HG03280 (cell line): ENCODE measurements at regions not wholly inside any gene's neighbourhood (a gene's known extent, or its start where the extent isn't known, plus 50 kb on each side); places are given as distances from the start of the nearest gene placed in this dataset.
"Not testable (repeated sequence)": the region's sequence is repeated elsewhere in the genome, so short reads cannot be mapped to it uniquely, and the experiment has no call there.

Source experiments
- ATAC-seq: cut with Tn5 transposase; IDR thresholded peaks from one replicate; pipeline ENCODE4 v1.9.1; 2021; ENCODE audit warnings: mild to moderate bottlenecking, moderate library complexity; ENCODE audit not compliant: unreplicated experiment

DNA sequence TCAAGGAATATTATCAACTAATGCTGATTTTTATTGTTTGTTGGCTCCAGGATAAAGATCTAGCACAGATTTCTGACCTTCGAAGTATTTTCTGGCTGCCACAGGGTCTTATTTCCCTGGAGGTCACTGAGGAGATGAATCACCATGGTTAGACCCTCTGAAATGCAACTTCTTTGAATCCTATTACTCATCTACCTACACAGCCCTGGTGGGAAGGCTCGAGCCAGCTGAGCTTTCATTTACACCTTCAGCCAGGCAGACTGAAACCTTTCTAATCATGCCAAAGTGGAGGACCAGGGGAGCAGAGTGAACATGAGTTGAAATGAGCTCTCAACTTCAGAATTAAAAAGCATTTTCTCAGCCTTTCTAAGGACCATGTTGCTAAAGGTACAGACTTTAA lies 130.5 kb downstream of the SMIM20 start:
- no peak for ATAC-seq

DNA sequence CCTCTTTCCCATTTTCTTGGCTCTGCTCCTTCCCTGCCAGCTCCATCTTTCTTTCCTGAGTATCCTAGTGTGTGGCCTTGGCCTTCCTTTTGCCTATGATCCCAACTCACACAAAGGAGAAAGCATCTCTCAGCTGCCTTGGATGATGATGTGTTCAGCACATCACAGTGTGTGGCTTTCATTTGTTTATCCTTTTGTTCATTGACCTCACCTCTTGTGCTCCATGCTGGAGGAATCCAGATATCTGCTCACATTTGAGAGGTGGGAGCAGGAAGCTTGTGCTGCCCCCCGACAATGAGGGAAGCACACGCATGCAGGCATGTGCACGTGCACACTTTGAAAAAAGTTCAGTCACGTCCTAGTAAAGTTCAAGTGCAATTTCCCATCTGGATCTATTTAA lies 131.0 kb downstream of the SMIM20 start:
- ATAC-seq, result no peak

DNA sequence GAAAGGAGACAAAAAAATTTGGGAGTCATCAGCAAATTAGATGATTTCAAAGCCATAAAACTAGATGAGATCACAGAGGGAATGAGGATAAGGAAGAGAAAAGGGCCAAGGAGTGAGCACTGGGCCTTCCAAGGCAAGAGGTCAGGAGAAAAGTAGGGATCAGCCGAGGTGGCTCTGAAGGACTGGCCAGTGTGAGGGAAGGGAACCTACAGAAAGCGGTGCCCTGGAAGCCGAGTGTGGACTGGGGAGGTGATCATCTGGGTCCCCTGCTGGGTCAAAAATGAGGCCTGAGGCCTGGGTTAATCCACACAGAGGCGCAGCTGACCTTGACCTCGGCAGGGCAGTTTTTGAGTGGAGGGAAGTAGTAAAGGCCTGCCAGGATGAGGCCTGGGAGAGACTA lies 133.8 kb downstream of the SMIM20 start:
- ATAC-seq, result no peak

DNA sequence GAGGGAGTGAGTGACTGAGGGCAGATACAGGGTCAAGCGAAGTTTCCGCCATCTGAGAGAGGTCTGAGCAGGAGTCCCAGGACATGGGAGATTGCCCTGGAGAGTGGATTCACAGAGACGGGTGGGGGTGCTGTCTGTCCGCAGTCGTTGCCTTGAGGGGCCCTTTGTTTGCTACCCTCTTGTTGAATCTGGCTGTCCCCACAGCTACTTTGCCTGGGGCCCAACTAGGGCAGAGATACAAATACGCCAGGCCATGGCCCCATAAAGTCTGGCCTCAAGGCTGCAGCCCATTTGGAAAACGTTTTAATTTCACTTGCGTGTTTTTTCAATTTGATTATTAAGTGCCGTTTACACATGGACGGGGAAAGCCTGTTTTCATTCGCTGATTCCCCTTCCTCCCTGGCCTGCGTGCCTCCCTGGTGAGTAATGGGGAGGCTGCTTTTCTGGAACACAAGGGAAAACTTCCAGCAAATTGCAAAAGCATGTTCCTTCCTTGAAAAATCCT lies 134.4 kb downstream of the SMIM20 start:
- no peak for ATAC-seq

DNA sequence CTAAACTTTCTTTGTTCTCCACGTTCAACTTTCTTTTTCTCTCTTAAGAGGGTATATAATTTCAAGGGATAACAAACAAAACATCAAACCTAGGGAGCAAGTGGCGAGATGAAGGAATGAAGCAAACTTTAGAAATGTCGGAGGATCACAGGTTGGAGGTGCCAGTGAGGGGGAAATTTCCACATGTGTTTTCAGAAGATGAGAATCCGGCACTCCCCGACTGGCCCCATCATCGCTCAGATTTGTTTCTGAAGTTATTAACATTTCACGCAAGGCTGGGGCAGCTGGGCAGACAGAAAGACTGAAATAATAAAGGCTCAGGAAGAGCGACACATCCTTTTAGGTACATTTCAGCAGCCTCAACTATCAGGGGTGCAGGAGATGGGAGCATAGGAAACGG lies 134.9 kb downstream of the SMIM20 start:
- no peak for ATAC-seq

DNA sequence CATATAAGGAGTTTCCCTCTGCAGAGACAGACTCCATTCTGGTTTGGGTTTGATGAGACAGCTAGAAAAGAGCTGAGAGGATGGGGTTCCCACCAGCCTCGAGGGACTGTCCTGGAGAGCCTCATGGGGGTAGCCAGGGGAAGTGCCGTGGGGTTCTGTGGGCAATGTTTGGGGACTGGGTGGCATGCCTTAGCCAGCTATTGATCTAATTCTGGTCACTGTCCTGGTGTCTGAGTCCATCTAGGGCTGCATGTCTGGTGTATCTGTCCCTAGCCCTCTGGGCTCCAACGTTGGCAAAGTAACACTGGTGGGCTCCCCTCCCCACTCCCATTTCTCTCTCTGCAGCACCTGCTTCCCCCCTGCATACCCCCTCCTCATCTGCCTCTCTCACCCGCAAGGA lies 135.4 kb downstream of the SMIM20 start:
- ATAC-seq, result no peak

DNA sequence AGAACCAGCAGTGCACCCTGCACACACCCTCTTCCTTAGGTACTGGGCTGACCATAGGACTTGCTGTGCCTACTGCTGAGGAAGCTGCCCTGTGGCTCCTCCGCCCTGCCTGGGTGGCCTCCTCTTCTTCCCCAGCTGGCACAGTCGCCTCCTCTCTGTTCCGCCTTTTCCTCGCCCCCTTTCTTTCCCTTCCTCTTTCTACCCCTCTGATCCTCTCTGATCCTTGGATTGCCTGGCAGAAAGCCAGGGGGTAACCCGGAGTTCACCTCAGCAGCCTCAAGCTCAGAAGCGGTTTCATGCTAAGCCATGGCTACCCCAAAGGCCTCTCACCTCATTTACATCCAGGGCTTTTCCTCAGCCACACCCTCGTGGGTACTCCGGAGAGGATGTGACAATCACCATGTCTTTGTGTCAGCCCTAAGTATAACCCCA lies 136.2 kb downstream of the SMIM20 start:
- ATAC-seq, result no peak

DNA sequence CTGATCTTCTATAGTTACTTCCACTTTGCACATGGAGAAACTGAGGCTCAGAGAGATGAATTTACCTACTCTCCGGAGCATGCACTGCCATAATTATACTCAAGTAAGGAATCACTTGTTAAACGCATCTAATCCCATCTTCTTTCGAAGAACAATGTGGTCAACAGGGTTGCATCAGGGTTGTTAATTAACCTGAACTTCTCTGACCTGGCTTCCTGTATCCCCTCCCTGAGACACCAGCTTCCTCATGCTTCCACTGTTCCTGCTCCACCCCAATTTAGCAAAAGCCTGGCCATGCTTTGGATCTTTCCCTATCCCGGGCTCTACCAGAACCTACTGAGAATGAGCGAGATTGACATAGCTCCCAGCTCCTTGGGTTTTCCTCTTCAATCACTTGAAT lies 136.7 kb downstream of the SMIM20 start:
- no peak for ATAC-seq

DNA sequence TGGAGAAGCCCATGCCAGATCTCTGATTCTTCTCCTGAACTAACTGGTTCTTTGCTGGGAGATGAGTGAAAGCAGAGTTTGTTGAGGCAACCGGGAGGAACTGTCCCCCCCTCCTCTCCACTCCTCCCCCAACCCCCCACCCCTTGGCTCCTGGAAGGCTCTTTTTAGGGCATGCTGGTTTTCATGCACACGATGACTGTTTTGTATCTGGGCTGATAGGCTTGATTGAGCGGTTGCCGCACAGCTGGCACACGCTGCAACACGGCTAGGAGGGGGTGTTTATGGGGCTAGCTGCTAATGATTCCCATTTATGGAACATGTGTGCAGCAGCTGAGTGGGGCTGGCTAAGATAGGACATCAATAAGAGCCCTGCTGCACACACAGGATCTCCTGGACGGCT lies 137.2 kb downstream of the SMIM20 start:
- no peak for ATAC-seq

DNA sequence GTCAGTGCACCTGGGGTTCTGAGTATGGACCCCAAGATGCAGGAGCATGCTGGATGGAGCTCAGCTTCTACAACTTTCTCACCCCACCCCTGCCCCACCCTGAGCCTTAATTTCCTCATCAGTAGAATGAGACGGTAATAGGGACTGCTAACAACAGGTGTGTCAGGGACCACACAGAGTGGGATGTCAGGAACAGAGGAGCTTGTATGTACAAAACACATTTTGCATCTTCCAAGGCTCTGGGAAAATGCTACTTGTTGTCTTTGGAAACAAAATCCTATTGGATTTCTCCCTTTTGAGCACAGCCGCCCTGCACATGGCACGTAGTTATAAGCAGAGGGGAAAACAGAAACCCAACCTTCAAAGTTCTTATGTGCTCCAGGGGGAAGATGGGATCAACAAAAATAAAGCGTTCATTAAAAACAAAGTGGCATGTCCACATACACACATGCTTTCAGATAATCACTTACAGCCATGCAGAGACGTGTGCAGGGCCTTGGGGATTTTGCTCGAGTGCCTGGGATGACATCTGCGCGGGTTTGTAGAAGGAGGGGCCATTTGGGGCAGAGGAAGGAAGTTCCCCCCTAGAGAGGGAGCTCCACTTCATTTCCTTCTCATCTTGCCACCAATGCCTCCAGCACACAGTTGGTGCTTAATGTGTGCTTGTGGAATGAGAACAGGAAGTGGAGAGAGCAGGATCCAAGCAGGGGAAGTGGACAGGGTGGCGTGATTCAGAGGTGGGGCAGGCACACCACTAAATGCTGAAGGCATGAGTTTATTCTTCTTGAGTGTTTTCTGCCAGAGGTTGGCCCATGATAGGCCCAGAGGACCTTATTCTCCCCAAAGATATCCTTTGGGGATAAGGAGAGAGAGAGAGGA lies 138.9 kb downstream of the SMIM20 start:
- ATAC-seq, result no peak

DNA sequence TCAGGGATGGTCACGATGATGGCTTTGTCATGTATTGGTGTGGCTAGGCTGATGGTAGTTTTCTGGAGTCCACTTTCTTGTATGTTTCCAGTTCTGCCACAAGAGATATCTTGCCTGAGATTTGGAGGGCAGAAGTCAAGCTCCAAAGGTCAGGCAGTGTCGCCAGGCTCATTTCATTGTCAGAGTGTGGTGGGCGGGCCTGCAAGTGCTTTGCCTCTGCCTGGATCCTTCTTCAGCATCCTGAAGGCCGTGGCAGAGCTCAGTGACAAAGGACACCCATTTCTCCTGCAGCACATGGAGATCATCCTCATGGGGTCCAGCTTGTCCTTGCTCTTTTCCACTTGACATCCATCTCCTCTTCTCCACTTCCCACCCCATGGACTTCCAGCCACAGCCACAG lies 139.7 kb downstream of the SMIM20 start:
- ATAC-seq, result no peak

DNA sequence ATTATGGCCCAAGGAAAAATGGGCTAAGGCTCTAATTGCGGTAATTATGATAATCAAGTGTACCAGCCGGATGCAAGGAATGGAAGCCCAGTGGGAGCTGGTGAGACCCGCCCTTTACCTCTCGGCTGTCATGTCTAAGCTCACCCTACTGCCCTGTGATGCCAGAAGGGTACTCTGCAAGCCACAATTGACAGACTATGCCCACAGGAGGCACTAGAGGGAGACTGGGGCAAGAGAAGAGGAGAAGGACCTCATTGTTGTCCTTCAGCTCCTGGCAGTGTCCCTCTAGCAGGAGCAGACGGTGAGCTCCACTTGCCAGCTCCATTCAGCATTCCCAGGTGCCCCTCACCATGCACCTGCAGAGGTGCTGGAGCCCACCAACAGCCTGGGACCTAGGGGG lies 141.8 kb downstream of the SMIM20 start:
- no peak for ATAC-seq

DNA sequence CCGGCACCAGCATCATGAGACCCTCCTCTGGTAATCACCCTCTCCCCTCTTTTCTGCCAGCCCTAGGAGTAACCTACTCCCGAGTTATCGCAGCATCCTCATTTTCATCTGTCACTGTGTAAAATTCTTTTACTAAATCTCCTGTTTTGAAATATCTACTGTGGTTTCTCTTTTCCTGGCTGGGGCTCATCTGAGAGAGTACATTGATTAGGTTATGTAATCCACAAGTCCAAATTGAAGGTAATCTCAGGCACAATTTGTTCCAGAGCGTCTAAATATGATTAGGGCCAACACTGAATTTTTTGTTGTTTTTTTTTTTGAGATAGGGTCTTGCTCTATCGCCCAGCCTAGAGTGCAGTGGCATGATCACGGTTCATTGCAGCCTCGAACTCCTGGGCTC lies 142.4 kb downstream of the SMIM20 start:
- ATAC-seq, result no peak

DNA sequence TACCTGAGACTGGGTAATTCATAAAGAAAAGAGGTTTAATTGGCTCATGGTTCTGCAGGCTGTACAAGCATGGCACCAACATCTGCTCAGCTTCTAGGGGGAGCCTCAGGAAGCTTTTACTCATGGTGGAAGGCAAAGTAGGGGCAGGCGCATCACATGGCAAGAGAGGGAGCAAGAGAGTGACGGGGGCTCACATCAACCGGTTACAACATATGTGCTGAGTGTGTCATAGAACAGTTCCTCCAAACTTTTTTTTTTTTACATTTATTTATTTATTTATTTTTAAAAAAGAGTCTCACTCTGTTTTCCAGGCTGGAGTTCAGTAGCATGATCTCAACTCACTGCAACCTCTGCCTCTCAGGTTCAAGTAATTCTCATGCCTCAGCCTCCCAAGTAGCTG lies 143.8 kb downstream of the SMIM20 start:
- ATAC-seq, result not testable (repeated sequence)

DNA sequence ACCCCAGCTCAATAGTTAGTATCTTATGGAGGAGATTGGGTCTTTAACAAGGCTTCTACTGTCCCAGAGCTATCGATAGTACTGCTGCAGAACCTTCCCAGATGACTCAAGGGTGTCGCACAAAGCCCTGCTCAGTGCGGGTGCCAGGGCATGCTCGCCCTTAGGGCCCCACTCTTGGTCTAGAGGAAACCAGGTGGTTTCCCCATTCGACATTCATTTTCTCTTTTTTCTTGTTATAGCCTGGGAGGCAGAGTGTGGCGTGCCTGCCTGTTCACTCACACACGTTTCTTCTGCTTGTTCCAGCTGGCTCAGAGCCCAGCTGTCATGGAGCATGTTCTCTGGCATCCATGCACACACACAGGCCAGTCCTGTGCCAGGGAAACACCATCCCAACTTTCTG lies 144.5 kb downstream of the SMIM20 start:
- ATAC-seq, result peak; percentile 78

DNA sequence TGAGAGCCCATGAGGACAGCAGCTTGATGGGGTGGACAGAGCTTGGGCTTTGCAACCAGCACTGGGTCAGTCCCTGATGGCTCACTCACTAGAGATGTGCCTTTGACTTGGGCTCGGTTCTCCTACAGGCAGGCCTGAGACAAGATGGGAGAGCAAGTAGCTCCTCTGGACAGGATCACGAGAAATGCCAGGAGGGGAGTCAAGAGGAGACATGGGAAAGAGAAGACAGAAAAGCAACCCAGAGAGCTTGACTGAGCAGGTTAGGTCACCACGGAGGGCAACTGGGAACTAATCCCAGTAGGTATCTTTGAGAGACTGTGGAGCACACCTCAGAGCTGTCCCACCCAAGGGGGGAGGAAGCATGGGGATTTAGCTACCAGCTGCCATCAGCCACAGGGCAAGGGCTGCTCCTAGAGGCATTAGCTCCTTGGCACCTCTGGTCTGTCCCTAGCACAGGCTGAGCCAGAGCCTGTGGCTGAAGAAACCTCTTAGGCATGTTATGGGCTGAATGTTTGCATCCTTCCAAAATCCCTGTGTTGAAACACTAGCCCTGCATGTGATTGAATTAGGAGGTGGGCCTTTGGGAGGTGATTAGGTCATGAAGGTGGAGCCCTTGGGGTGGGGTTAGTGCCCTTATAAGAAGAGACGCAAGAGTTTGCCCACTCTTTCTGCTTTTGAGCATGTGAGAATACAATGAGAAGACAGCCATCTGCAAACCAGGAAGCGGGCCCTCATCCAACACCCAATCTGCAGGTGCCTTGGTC lies 145.6 kb downstream of the SMIM20 start:
- no peak for ATAC-seq

DNA sequence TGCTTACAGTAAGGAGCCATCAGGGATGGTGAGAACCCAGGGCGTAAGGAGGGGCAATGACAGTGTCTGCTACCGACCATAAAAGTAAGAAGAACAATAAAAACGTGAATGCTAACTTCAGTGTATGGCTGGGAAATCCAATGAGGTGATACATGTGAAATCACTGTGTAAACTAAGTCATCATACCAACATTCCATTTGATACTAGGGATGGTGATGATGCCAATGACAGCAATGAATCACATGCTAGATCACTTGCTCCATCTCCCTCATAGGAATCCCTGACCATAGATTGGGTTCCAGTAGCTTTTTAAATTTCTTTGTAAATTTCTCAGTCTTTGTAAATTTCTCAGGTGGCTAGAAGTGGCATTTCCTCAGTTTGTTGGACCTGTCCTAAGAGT lies 146.3 kb downstream of the SMIM20 start:
- no peak for ATAC-seq

DNA sequence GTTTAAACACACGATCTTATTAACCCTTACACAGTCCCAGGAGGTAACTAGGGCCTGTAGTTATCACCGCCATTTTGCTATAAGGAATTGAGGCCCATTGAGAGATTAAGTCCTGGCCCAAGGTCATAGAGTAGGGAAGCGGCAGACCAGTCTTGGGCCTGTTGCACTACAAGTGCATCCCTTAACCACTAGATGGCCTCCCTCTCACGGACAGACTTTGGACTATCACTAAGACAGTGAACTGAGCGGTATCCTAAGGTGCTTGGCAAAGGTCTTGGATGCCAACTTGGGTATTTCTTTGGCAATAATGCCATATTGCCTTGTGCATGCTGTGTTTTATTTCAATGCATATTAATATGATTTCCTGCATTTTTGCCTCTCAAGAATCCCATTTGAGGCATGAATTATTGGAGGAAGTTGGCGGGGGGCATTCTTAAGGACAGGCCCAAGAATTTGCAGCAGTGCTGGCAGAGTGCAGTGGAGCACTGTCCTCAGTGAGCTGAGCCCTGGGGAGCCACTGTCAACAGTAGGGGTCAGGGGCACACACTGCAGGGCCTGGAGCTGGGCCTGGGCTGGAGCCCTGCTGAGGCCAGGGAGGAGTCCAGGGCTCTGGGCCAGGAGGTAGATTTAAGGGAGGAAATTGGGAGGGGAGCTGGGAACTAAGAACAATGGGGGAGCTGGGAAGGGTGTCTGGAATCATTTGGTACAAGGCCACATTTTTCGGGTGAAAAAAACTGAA lies 147.4 kb downstream of the SMIM20 start:
- no peak for ATAC-seq

DNA sequence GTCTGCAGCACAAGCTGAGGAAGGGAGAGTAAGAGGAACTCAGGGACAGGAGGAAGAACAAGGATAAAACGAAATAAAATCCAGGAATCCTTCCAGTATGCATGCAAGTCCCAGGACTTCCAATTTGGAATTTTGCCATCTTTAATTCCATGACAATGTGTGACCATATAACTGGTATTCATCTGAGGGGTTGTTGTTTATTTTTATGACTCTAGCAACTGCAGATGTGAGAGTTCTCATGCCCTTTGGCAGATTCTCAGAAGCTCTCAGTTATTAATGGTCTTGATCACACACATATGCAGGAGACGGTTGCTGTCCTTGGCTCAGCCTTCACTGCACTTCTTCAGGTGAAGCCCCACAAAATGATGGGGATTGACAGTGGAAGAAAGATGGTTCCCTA lies 148.2 kb downstream of the SMIM20 start:
- no peak for ATAC-seq

DNA sequence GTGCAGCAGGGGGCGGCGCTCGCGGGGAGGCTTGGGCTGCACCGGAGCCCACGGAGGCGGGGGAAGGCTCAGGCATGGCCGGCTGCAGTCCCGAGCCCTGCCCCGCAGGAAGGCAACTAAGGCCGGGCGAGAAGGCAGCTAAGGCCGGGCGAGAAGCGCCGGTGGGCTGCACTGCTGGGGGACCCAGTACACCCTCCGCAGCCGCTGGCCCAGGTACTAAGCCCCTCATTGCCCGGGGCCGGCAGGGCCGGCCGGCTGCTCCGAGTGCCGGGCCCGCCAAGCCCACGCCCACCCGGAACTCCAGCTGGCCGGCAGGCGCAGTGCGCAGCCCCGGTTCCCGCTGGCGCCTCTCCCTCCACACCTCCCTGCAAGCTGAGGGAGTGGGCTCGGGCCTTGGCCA lies 150.0 kb downstream of the SMIM20 start:
- ATAC-seq, result not testable (repeated sequence)

DNA sequence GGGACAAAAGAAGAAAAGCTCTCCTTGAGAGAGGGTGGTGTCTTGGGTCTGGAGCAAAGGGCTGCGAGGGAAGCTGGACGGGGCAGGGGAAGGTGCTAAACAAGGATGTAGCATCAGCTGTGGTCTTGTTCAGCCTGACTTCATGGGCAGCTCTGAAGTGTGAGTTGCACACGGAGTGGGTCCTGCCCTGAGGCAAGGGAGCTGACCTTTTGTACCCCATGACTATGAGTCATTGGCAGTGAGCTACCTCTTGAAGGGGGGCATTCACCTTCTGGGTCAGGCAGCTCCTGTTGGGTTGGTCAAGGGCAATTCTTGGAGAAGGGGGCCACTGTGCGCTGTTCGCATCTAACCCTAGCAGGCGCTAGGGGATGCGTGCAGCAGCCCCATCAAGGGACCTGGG lies 151.8 kb downstream of the SMIM20 start:
- ATAC-seq, result no peak
